CD4-positive, alpha-beta T cell treated with Interleukin-15 for 1 hour (primary cell): ENCODE measurements at regions not wholly inside any gene's neighbourhood (a gene's known extent, or its start where the extent isn't known, plus 50 kb on each side); places are given as distances from the start of the nearest gene placed in this dataset.

ENCODE experiments used
- DNase-seq: peaks from one replicate; pipeline ENCODE4 v3.0.0-alpha.2; 2020

DNA sequence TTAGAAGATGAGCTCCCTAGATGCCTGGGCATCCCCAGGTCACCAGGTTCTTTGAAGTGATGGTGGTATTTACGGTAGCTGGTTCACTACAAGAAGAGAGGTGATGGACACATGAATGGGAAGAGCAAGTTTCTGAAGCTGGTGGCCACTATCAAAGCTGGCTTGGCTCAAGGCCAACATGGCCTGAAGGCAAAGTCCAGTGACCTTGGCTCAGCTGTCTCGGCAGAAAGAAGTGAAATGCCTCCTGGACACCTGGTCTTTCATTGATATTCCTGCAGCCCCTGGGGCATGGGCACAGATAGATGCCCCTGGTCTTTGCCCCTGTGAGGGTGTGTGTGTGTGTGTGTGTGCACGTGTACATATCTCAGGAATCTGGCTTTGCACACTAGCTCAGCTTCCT lies 441.8 kb upstream of the TMPO start:
- DNase-seq: no peak

- no peak for DNase-seq
These were observed 441.1 kb upstream of the TMPO start for GRCh38 chr12:98074286-98074685.

DNA sequence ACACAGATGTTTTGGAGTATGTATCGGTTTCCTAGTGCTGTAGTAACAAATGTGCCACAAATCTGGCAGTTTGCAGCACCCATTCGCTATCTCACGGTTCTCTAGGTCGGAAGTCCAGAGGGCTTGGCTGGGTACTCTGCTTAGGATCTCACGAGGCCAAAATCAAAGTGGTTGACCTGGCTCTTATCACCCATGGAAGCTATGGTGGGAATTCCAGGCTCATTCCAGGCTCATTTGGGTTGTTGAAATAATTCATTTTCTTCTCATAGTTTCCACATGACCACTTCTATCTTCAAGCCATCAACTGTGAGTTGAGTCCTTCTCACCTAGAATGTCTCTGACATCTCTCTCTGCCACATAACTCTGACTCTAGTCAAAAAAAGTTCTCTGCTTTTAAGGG lies 431.0 kb upstream of the TMPO start:
- DNase-seq: no peak

GRCh38 chr12:98085046-98085755 lies 430.2 kb upstream of the TMPO start:
- DNase-seq: no peak

GRCh38 chr12:98090731-98091130 lies 424.7 kb upstream of the TMPO start:
- no peak for DNase-seq

GRCh38 chr12:98096436-98096835 lies 419.0 kb upstream of the TMPO start:
- DNase-seq: no peak

DNA sequence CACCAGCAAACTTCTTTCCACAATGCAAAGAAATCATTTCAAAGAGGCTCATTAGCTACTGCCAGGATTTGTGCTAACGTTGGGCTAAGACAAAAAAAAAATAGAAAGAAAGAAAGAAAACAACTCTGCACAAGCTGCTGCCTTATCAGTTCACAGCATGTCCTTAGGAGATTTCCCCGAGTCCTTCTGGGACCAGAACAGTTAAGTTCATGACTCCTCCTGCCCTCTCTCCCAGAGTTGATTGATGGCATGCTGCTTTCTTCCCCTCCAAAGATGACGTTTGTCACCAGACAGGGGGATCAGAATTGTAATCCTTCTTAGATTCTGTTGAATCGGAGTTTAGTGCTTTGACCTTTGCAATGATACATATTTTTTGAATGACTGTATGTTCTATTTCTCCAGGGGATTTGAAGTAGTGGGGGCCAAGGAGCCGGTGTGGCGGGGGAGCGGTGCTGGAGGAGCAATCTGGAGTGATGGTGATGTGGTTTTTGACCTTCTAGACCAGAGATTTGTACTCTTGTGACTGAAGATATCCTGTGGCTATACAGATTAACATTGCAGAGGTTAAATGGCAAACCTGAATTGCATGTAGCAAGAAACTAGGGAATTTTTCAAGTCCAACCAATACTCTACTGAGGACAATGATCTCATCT lies 409.2 kb upstream of the TMPO start:
- DNase-seq: no peak

GRCh38 chr12:98109266-98109665 lies 406.1 kb upstream of the TMPO start:
- no peak for DNase-seq

- no peak for DNase-seq
These were observed 404.9 kb upstream of the TMPO start for GRCh38 chr12:98110536-98110935.

- no peak for DNase-seq
These were observed 401.8 kb upstream of the TMPO start for GRCh38 chr12:98113548-98113947.

DNA sequence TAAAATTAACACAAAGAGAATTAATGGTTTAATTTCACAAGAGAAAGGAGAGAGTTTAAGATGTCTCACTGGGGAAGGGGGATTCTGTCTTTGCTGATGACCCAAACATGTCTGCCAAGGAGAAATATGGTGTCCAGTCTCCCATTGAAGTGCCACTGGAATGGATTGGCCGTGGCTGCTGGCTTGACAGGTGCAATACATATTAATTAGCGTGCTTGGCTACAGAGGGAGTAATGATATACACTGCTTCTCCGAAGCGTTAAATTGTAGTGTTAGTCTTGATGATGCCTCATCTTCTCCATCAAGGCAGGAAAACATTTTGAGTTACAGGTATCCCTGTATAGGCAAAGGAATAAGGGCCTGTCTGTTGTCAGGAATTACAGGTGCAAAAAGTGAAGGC lies 393.4 kb upstream of the TMPO start:
- no peak for DNase-seq

DNA sequence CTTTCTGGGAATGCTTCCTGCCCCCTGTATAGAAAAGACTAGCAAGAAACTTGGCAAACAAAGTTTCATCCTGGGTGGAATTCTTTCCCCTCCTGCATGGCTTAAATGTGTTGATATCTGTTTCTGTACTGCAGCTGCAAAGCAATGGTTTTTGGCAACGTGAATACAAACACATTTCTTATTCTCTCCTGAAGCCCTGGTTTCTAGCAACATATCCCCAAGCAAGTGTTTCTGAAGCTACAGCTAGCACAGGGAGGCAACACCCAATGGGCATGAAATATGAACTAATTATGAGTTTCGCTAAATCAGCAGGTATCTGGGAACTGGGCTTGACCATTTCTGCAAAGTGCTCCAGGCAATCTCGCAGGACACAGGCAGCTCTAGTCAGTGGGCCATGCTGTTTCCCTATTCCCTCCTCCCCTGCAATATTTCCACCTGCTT lies 392.3 kb upstream of the TMPO start:
- no peak for DNase-seq

- DNase-seq: no peak
These were observed 388.6 kb upstream of the TMPO start for GRCh38 chr12:98126637-98127335.

- DNase-seq: no peak
These were observed 388.1 kb upstream of the TMPO start for GRCh38 chr12:98127336-98127679.

DNA sequence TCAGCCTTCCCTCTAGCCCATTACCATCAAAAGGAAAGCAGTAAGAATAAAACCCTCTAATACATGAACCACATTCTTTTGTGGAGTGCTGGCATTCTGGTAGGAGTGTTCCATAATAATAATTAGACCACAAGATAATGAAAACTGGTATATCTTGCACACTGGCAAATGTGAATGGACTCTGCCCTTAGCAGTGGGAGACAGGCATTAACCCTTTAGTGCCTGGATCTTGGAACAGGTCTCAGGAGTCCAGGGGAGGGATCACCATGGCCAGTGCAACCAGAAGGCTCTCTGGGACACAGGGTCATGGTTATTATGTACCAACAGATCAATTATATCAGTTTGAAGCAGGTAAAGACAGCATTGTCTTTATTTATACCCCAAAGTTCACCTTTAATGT lies 387.5 kb upstream of the TMPO start:
- no peak for DNase-seq

GRCh38 chr12:98136544-98136943 lies 378.8 kb upstream of the TMPO start:
- no peak for DNase-seq

- DNase-seq: no peak
These were observed 378.1 kb upstream of the TMPO start for GRCh38 chr12:98137278-98137677.

DNA sequence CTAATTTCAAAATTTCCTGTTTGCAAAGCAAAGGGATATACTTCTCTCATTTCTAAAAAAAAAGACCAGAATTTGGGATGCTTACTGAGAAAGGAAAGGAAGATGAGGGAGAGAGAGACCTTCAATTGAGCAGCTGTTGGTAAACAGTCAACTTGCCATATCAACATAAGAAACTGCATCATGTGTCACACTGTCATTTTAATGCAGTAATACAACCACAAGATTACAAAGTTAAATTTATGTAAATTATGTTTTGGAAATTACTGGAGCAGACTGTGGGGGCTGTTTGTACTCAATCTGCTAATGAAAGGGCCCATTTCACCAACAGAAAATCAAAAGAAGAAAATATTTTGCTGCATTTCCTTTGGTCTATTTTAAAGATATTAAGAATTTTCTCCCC lies 370.4 kb upstream of the TMPO start:
- DNase-seq: no peak

DNA sequence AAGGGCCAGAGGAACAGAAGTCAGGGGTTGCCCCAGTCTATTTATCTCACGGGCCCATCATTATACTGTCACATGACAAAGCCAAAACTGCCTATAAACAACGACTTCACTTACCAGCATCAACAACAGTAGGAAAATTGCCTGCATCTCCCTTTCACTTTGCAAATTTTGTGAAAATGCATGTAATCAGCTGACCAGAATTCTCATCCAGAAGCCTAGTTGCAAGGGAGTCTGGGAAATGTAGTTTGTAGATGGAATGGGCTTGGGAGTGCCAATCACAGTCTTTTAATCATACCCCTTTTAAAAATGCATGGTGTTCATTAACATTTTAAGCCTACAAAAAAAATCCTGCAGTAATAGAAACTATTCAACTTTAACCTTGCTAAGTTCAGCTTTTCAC lies 369.3 kb upstream of the TMPO start:
- DNase-seq: no peak

DNA sequence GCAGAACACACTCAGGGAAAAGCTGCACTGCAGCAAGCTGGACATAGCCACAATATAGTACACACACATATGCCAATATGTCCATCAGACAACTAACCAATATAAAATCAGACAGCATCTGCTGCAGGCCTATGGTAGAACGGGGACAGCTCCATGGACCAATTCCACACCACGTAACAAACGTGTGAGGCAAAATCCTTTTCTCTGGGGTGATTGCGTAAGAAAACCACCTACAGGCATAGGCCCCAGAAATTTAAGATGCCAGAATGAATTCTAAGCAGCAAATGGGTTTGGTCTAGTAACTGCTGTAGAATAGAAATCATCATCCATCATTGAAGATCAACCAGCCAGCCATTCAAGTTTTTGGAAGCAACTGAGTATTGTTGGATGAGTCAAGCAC lies 368.9 kb upstream of the TMPO start:
- no peak for DNase-seq

DNA sequence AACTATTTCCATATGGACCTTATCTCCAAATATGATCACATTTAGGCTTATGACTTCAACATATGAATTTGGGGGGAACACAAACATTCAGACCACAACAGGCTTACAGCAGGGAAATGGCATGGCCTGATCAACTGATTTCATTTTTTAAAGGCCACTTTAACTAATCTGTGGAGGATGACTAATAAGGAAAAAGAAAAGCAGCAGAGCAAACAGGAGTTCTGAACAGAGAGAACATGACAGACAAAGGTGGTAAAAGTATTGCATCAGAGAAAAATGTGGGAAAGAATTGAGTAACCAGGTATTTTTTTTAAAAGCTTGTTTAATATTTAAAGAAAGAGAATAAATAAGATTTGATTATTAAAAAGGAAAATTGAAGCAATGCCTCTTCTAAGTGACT lies 366.1 kb upstream of the TMPO start:
- no peak for DNase-seq

DNA sequence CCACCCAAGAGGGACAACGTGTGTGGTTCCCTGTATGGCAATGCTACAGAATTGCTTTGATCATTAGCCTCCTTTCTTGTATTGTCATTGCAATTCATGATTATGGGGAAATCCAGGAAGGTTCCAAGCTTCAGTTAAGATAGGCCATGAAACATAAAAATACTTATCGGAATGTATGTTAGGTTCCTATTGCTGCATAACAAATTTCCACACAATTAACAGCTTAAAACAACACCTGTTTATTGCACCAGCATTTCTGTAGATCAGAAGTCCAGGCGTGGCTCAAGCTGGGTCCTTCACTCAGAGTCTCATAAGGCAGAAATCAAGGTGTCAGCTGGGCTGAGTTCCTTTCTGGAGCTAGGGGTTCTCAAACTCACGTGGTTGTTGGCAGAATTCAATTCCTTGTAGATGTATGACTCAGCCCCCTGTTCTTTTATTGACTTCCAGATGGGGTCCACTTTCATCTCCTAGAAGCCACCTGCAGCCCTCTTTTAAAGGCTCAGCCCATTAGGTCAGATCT lies 365.6 kb upstream of the TMPO start:
- no peak for DNase-seq

- no peak for DNase-seq
These were observed 364.2 kb upstream of the TMPO start for GRCh38 chr12:98151105-98151590.

GRCh38 chr12:98151984-98152383 lies 363.4 kb upstream of the TMPO start:
- no peak for DNase-seq
